ENCODE measurements at regions not wholly inside any gene's neighbourhood (a gene's known extent, or its start where the extent isn't known, plus 50 kb on each side); places are given as distances from the start of the nearest gene placed in this dataset.

DNA sequence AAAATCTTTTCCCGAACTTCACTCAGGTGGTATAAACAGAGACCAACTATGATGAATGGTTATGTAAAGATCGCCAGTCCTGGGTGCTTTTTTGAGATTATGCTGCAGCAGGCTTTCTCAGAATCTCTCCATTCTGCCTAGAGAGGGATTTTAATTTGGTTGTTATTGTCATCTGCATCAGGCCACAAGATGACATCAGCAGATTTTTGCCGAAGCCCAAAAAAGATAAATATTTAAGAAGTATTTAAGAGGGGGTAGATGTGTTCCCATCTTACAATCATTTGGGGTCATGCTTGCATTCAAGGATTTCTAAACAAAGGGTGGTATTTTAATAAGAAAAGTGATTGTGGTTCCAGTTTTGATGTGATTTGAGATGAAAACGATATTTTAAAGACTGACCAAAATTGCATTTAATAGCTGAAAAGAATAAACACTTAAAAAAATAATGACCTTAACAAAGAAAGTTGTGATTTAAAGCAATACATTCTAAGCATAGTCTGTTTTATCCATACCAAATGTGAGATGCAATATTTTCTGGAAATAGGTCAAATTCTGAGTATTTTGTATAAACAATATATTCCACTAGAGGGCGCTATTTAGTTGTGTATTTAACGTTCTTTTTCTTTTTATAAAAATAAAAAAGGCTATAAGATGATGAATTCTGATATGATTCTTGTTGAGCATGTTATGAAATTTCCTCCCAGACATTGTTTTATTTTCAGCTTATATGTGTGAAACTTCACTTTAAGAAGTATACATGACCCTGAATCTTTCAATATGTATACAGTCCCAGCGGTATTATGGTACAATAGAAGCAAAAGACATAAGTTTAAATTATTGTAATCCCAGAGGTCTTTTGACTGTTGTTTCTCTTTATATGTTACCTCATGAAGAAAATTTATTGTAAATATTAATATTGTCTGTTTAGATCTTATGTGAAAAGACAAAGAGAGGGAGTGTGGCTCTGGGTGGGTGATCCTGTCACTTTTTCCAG, 51.0 kb upstream of the ZFP64 start:
- TF ChIP-seq, protein P1, sequence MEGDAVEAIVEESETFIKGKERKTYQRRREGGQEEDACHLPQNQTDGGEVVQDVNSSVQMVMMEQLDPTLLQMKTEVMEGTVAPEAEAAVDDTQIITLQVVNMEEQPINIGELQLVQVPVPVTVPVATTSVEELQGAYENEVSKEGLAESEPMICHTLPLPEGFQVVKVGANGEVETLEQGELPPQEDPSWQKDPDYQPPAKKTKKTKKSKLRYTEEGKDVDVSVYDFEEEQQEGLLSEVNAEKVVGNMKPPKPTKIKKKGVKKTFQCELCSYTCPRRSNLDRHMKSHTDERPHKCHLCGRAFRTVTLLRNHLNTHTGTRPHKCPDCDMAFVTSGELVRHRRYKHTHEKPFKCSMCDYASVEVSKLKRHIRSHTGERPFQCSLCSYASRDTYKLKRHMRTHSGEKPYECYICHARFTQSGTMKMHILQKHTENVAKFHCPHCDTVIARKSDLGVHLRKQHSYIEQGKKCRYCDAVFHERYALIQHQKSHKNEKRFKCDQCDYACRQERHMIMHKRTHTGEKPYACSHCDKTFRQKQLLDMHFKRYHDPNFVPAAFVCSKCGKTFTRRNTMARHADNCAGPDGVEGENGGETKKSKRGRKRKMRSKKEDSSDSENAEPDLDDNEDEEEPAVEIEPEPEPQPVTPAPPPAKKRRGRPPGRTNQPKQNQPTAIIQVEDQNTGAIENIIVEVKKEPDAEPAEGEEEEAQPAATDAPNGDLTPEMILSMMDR (conservative IDR thresholded peaks at IDR 0.05; ENCODE audit: low read depth, low read length), result peak; percentile 63
- TF ChIP-seq EZH2 (IDR thresholded peaks at IDR 0.05; ENCODE audit: borderline replicate concordance, low read depth, low read length, poor library complexity, severe bottlenecking), result no peak
